BLaER1 treated with 17β-estradiol and CSF1 and Interleukin-3, amounts not matched to agents 10 nM and 100 nM (cell line): ENCODE measurements at regions not wholly inside any gene's neighbourhood (a gene's known extent, or its start where the extent isn't known, plus 50 kb on each side); places are given as distances from the start of the nearest gene placed in this dataset.

Experiments used
- H3K27ac ChIP-seq, 11 experiments: shearing (Covaris generic); formaldehyde crosslinking; 2 replicates each; pipeline ENCODE4 v1.8.1; 2022
- H3K27me3 ChIP-seq, 11 experiments: shearing (Covaris generic); formaldehyde crosslinking; 2 replicates each; pipeline ENCODE4 v1.8.1; 2022
- H3K36me3 ChIP-seq, 11 experiments: shearing (Covaris generic); formaldehyde crosslinking; 2 replicates each; pipeline ENCODE4 v1.8.1; 2022
- H3K4me1 ChIP-seq, 10 experiments: shearing (Covaris generic); formaldehyde crosslinking; 2 replicates each; pipeline ENCODE4 v1.8.1; 2022
- H3K4me2 ChIP-seq, 11 experiments: shearing (Covaris generic); formaldehyde crosslinking; 2 replicates each; pipeline ENCODE4 v1.8.1; 2022
- H3K4me3 ChIP-seq, 10 experiments: shearing (Covaris generic); formaldehyde crosslinking; 2 replicates each; pipeline ENCODE4 v1.8.1; 2022
- H3K9ac ChIP-seq, 11 experiments: shearing (Covaris generic); formaldehyde crosslinking; 2 replicates each; pipeline ENCODE4 v1.8.1; 2022
- H3K9me3 ChIP-seq, 11 experiments: shearing (Covaris generic); formaldehyde crosslinking; replicated peaks in 1 of 11; 2 replicates each; pipeline ENCODE4 v1.8.1; 2022
- H4K20me1 ChIP-seq, 11 experiments: shearing (Covaris generic); formaldehyde crosslinking; 2 replicates each; pipeline ENCODE4 v1.8.1; 2022
- Cebpa-rat ChIP-seq, 11 experiments: shearing (Covaris generic); IDR thresholded peaks; 2 replicates each; pipeline ENCODE4 v1.8.1; 2022

- Histone ChIP-seq H3K27me3 (no peaks in the 10 kb centered on the region), H4K20me1 (no peaks in the 10 kb centered on the region), H3K4me1 (no peaks in the 10 kb centered on the region), H3K9ac (no peak overlapping the region), H3K4me3 (no peak overlapping the region), H3K36me3 (no peaks in the 10 kb centered on the region), H3K27ac (no peak overlapping the region), H3K9me3 (peaks cover 0 to 4% (median 0%) of the 10 kb centered on the region in 11 experiments; a peak in 4 of 22 replicates), H3K4me2 (no peak overlapping the region)
- no peak for TF ChIP-seq Cebpa-rat (IDR thresholded peaks at IDR 0.05)
Measured at GRCh38 chr20:8963330-8963729, 105.6 kb upstream of the PLCB4 start.

- TF ChIP-seq Cebpa-rat (IDR thresholded peaks at IDR 0.05), result no peak
Measured at GRCh38 chr20:8964959-8965562, 103.8 kb upstream of the PLCB4 start.

GRCh38 chr20:8967641-8968245, 101.1 kb upstream of the PLCB4 start:
- TF ChIP-seq Cebpa-rat (IDR thresholded peaks at IDR 0.05), result no peak

More at GRCh38 chr20:8964959-8965562, 103.8 kb upstream of the PLCB4 start:
- H3K4me3 ChIP-seq, result no peak overlapping the region
- no peaks in the 10 kb centered on the region for H4K20me1 ChIP-seq
- H3K9ac ChIP-seq, result no peak overlapping the region
- H3K4me1 ChIP-seq, result no peaks in the 10 kb centered on the region
- H3K27me3 ChIP-seq, result no peaks in the 10 kb centered on the region
- H3K36me3 ChIP-seq, result no peaks in the 10 kb centered on the region
- H3K4me2 ChIP-seq, result no peak overlapping the region
- H3K27ac ChIP-seq, result no peak overlapping the region
- H3K9me3 ChIP-seq, result peaks cover 0 to 4% (median 0%) of the 10 kb centered on the region in 11 experiments; a peak in 4 of 22 replicates

GRCh38 chr20:8969146-8969583, 99.7 kb upstream of the PLCB4 start:
- Histone ChIP-seq H3K4me2 (no peak overlapping the region), H4K20me1 (no peaks in the 10 kb centered on the region), H3K9me3 (peaks cover 0 to 4% (median 0%) of the 10 kb centered on the region in 11 experiments; a peak in 4 of 22 replicates), H3K9ac (no peak overlapping the region), H3K27ac (no peak overlapping the region), H3K4me3 (no peak overlapping the region), H3K27me3 (no peaks in the 10 kb centered on the region), H3K4me1 (no peaks in the 10 kb centered on the region), H3K36me3 (no peaks in the 10 kb centered on the region)
- TF ChIP-seq Cebpa-rat (IDR thresholded peaks at IDR 0.05), result no peak

More at GRCh38 chr20:8967641-8968245, 101.1 kb upstream of the PLCB4 start:
- H3K9ac ChIP-seq, result no peak overlapping the region
- H3K27ac ChIP-seq, result no peak overlapping the region
- H3K27me3 ChIP-seq, result no peaks in the 10 kb centered on the region
- H3K4me1 ChIP-seq, result no peaks in the 10 kb centered on the region
- H3K36me3 ChIP-seq, result no peaks in the 10 kb centered on the region
- no peaks in the 10 kb centered on the region for H4K20me1 ChIP-seq
- H3K9me3 ChIP-seq, result peaks cover 0 to 4% (median 0%) of the 10 kb centered on the region in 11 experiments; a peak in 4 of 22 replicates
- no peak overlapping the region for H3K4me2 ChIP-seq
- H3K4me3 ChIP-seq, result no peak overlapping the region

- Histone ChIP-seq H3K4me2 (no peak overlapping the region), H3K27ac (no peak overlapping the region), H3K36me3 (no peaks in the 10 kb centered on the region), H3K27me3 (no peaks in the 10 kb centered on the region), H3K4me1 (no peaks in the 10 kb centered on the region), H3K9me3 (no peaks in the 10 kb centered on the region; a peak in 1 of 22 replicates), H4K20me1 (no peaks in the 10 kb centered on the region), H3K9ac (no peak overlapping the region), H3K4me3 (no peak overlapping the region)
- TF ChIP-seq Cebpa-rat (IDR thresholded peaks at IDR 0.05), result no peak
Measured at GRCh38 chr20:8971669-8972316, 97.1 kb upstream of the PLCB4 start.

GRCh38 chr20:8972963-8973705, 95.8 kb upstream of the PLCB4 start:
- TF ChIP-seq Cebpa-rat (IDR thresholded peaks at IDR 0.05), result no peak
- no peaks in the 10 kb centered on the region for H3K36me3 ChIP-seq
- H3K9ac ChIP-seq, result no peak overlapping the region
- no peak overlapping the region for H3K4me3 ChIP-seq
- no peaks in the 10 kb centered on the region for H3K27me3 ChIP-seq
- H3K4me2 ChIP-seq, result no peak overlapping the region
- no peaks in the 10 kb centered on the region for H3K4me1 ChIP-seq
- H3K27ac ChIP-seq, result no peak overlapping the region
- no peaks in the 10 kb centered on the region for H4K20me1 ChIP-seq
- no peaks in the 10 kb centered on the region; a peak in 1 of 22 replicates for H3K9me3 ChIP-seq

GRCh38 chr20:8974009-8974708, 94.7 kb upstream of the PLCB4 start:
- no peaks in the 10 kb centered on the region for H3K4me1 ChIP-seq
- H3K4me3 ChIP-seq, result no peak overlapping the region
- no peak overlapping the region for H3K4me2 ChIP-seq
- no peaks in the 10 kb centered on the region for H4K20me1 ChIP-seq
- no peak overlapping the region for H3K27ac ChIP-seq
- no peak for TF ChIP-seq Cebpa-rat (IDR thresholded peaks at IDR 0.05)
- no peak overlapping the region for H3K9ac ChIP-seq
- no peaks in the 10 kb centered on the region for H3K36me3 ChIP-seq
- H3K9me3 ChIP-seq, result no peaks in the 10 kb centered on the region
- H3K27me3 ChIP-seq, result no peaks in the 10 kb centered on the region

- Histone ChIP-seq H3K9me3 (no peaks in the 10 kb centered on the region), H3K36me3 (no peaks in the 10 kb centered on the region), H3K9ac (no peak overlapping the region), H3K4me1 (no peaks in the 10 kb centered on the region), H3K4me2 (no peak overlapping the region), H3K27me3 (no peaks in the 10 kb centered on the region), H3K27ac (no peak overlapping the region), H3K4me3 (no peak overlapping the region), H4K20me1 (no peaks in the 10 kb centered on the region)
- TF ChIP-seq Cebpa-rat (IDR thresholded peaks at IDR 0.05), result no peak
Measured at GRCh38 chr20:8981482-8981881, 87.4 kb upstream of the PLCB4 start.
